Esophagus squamous epithelium (tissue), 5 donors: ENCODE measurements at regions not wholly inside any gene's neighbourhood (a gene's known extent, or its start where the extent isn't known, plus 50 kb on each side); places are given as distances from the start of the nearest gene placed in this dataset.
"Not testable (repeated sequence)": the region's sequence is repeated elsewhere in the genome, so short reads cannot be mapped to it uniquely, and the experiment has no call there.

Experiments used
- DNase-seq: peaks from one replicate; lab custom pipeline; 2025; lab: John Stamatoyannopoulos, UW
- H3K27ac ChIP-seq, 4 donors: fragments of 200-600 bp; sonication (generic); one replicate each; pipeline ENCODE4 v1.5.1; 2016 to 2019; ENCODE audit warnings: mild to moderate bottlenecking in 1 of 4
- H3K27me3 ChIP-seq, 4 donors: fragments of 200-600 bp; sonication (generic); 1 replicate in 3 of 4; 2 replicates in 1 of 4; pipeline versions ENCODE4 v1.5.1 to v1.6.0; 2017 to 2021; ENCODE audit warnings: antibody characterized with exemption in 1 of 4
- H3K36me3 ChIP-seq, 3 donors: fragments of 200-600 bp; sonication (generic); one replicate each; pipeline ENCODE4 v1.5.1; 2016 to 2019
- H3K4me1 ChIP-seq, 3 donors: fragments of 200-600 bp; sonication (generic); one replicate each; pipeline ENCODE4 v1.5.1; 2017 to 2019
- H3K4me3 ChIP-seq, 4 donors: fragments of 200-600 bp; sonication (generic); 1 replicate in 3 of 4; 2 replicates in 1 of 4; pipeline ENCODE4 v1.5.1; 2016 to 2019; ENCODE audit warnings: mild to moderate bottlenecking in 2 of 4, moderate library complexity in 1 of 4
- H3K9me3 ChIP-seq, 3 donors: fragments of 200-600 bp; sonication (generic); one replicate each; pipeline ENCODE4 v1.5.1; 2016 to 2019
- POLR2A ChIP-seq, 4 donors: fragments of 450-650 bp; IDR thresholded peaks; one replicate each; pipeline ENCODE4 v1.6.1; 2017; ENCODE audit warnings: antibody characterized with exemption in 4 of 4, mild to moderate bottlenecking in 4 of 4, moderate library complexity in 3 of 4
- WGBS, 2 donors: methylation state at CpG; one replicate each; pipeline ENCODE4 v1.1.5; 2018; 5-methylcytosine and 5-hydroxymethylcytosine counted together
- intact Hi-C: fragments of 100-400 bp; cut with DNase I; formaldehyde crosslinking; loops from one replicate; pipeline ENCODE4 v1.15.0; 2022
- TF ChIP-seq, protein P1 (sequence below), 6 experiments: fragments of 450-650 bp in 4 of 6; fragments of 200-600 bp in 2 of 6; sonication (generic) in 2 of 6; IDR thresholded peaks; one replicate each; pipeline ENCODE4 v1.5.1; 2016 to 2019; ENCODE audit warnings: antibody characterized with exemption in 6 of 6, mild to moderate bottlenecking in 4 of 6, moderate library complexity in 4 of 6
- donor health status: DM: yes; HTN: yes; CAD: no.

DNA sequence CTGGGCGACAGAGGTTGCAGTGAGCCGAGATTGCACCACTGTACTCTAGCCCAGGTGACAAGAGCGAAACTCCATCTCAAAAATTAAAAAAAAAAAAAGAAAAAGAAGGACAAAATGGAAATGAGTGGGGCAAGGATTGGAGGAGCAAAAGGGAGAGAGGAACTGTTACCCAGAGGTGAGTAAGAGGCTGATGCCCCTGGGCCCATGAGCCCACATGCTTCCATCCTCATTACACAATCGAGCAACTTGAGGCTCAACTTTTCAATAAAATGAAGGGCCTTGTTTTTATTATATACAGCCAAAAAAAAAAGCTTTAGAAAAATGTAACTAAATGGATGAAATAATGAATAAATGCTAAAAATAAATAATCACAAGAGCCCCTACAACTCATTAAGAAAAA lies 91.7 kb upstream of the YWHAQ start:
- 95 to 96% methylated on average over 3 to 4 of the region's 4 CpGs for WGBS, 2 donors
- Histone ChIP-seq H3K4me1 (no peaks in the 10 kb centered on the region), H3K4me3 (no peak overlapping the region), H3K27me3 (no peaks in the 10 kb centered on the region), H3K36me3 (no peaks in the 10 kb centered on the region), H3K27ac (no peak overlapping the region), H3K9me3 (no peaks in the 10 kb centered on the region)
- intact Hi-C loops: no loop called here
- TF ChIP-seq, protein P1, sequence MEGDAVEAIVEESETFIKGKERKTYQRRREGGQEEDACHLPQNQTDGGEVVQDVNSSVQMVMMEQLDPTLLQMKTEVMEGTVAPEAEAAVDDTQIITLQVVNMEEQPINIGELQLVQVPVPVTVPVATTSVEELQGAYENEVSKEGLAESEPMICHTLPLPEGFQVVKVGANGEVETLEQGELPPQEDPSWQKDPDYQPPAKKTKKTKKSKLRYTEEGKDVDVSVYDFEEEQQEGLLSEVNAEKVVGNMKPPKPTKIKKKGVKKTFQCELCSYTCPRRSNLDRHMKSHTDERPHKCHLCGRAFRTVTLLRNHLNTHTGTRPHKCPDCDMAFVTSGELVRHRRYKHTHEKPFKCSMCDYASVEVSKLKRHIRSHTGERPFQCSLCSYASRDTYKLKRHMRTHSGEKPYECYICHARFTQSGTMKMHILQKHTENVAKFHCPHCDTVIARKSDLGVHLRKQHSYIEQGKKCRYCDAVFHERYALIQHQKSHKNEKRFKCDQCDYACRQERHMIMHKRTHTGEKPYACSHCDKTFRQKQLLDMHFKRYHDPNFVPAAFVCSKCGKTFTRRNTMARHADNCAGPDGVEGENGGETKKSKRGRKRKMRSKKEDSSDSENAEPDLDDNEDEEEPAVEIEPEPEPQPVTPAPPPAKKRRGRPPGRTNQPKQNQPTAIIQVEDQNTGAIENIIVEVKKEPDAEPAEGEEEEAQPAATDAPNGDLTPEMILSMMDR (IDR thresholded peaks at IDR 0.05): no peak
- no peak for TF ChIP-seq POLR2A (IDR thresholded peaks at IDR 0.05)
- DNase-seq: no peak

DNA sequence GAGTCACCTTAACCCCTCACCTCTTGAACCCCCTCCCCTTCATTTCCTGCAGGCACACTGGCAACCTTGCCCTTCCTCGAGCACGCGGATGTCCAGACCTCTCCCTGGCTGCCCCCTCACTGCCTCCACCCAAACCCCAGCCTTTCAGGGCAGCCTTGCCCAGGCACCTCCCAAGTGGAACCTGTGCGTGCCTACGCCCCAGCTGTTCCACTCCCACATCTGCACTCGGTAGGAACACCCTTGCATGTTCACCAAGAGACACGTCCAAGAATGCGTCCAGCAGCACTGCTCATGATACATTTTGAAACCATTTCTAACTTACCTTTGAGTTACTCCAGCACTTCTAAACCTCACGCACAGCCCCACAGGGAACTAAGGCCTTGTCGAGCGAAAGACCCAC lies 93.8 kb upstream of the YWHAQ start:
- H3K4me3 ChIP-seq: no peak overlapping the region
- H3K36me3 ChIP-seq: no peaks in the 10 kb centered on the region
- TF ChIP-seq, protein P1 (IDR thresholded peaks at IDR 0.05): no peak
- no peak for TF ChIP-seq POLR2A (IDR thresholded peaks at IDR 0.05)
- H3K27me3 ChIP-seq: no peaks in the 10 kb centered on the region
- H3K27ac ChIP-seq: no peak overlapping the region
- H3K9me3 ChIP-seq: no peaks in the 10 kb centered on the region
- no peaks in the 10 kb centered on the region for H3K4me1 ChIP-seq
- no peak for DNase-seq
- intact Hi-C loops: no loop called here
- 87% methylated on average over 11 of the region's 11 CpGs for WGBS, 2 donors

DNA sequence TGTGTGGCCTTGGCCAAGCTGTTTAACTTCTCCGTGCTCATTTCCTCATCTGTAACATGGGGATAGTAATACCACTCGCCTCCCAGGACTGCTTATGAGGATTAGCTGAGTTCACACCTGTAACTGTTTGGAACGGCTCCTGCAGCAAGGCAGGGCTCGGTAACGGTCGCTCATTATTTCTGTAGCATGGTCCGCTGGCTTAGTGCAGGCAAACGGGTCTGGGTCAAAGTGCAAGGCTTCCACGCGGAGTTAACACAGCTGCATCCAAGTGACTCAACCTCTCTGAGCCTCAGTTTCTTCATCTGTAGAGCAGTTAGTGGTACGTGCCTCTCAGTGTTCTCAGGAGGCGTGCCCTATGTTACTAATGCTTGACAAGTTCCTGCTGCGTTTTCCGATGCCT lies 94.3 kb upstream of the YWHAQ start:
- WGBS, 2 donors: 72 to 91% methylated on average over 4 to 13 of the region's 14 CpGs
- Histone ChIP-seq H3K9me3 (no peaks in the 10 kb centered on the region), H3K27me3 (no peaks in the 10 kb centered on the region), H3K27ac (no peak overlapping the region), H3K4me3 (no peak overlapping the region), H3K36me3 (no peaks in the 10 kb centered on the region), H3K4me1 (no peaks in the 10 kb centered on the region)
- TF ChIP-seq, protein P1 (IDR thresholded peaks at IDR 0.05): no peak
- no peak for TF ChIP-seq POLR2A (IDR thresholded peaks at IDR 0.05)
- intact Hi-C loops: no loop called here
- no peak for DNase-seq

DNA sequence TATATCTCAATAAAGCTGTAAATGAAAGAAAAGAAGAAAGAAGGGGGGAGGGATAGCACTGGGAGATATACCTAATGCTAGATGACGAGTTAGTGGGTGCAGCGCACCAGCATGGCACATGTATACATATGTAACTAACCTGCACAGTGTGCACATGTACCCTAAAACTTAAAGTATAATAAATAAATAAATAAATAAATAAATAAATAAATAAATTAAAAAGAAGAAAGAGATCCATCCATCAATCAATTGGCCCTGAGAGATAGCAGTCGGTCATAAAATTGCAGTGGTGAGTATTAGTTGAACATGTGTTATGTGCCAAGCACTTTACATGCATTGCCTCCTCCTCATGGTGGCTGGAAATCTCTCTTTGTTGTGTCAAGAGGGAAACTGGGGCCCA lies 95.2 kb upstream of the YWHAQ start:
- H3K27ac ChIP-seq, H3K4me3 ChIP-seq, H3K4me1 ChIP-seq, H3K27me3 ChIP-seq, intact Hi-C loops, H3K36me3 ChIP-seq, H3K9me3 ChIP-seq, DNase-seq: not testable (repeated sequence)
- 84 to 93% methylated on average over 3 of the region's 3 CpGs for WGBS, 2 donors

DNA sequence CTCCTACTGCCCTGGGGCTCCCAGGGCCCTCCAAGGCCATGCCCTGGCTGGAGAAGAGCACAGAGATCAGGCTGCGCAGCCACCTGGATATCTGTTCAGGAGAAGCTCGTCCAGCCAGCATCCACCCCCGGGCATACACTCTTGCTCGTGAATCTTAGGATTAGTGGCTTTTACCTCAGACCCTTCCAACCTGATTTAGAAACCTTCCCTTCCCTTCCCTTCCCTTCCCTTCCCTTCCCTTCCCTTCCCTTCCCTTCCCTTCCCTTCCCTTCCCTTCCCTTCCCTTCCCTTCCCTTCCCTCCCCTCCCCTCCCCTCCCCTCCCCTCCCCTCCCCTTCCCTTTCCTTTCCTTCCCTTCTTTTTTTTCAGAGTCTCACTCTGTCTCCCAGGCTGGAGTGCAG lies 99.7 kb upstream of the YWHAQ start:
- H3K27ac ChIP-seq, intact Hi-C loops, H3K27me3 ChIP-seq, H3K36me3 ChIP-seq, H3K9me3 ChIP-seq, H3K4me3 ChIP-seq, DNase-seq, H3K4me1 ChIP-seq: not testable (repeated sequence)
- 73 to 76% methylated on average over 4 of the region's 4 CpGs for WGBS, 2 donors

DNA sequence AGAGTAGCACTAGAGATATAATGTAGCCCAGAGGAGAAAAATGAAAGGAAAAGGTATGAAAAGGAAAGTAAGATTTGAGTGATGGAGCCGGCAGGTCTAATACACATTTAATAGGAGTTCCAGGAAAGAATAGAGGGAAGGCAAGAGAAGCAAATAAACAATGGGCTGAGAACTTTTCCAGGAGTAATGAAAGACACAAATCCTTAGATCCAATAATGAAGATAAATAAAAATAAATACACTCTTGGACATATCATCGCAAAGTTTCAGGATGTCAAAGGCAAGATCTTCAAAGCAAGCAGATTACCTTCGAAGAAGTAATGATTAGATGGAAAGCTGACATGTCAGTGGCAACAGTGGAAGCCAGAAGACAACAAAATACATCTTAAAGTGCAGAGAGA lies 102.0 kb upstream of the YWHAQ start:
- Histone ChIP-seq H3K9me3 (peaks cover 0 to 6% (median 0%) of the 10 kb centered on the region in 3 donors), H3K36me3 (no peaks in the 10 kb centered on the region), H3K4me3 (no peak overlapping the region), H3K27me3 (no peaks in the 10 kb centered on the region), H3K4me1 (no peaks in the 10 kb centered on the region), H3K27ac (no peak overlapping the region)
- intact Hi-C loops: no loop called here
- 77 to 88% methylated on average over 3 of the region's 3 CpGs for WGBS, 2 donors
- no peak for DNase-seq
- no peak for TF ChIP-seq POLR2A (IDR thresholded peaks at IDR 0.05)
- TF ChIP-seq, protein P1 (IDR thresholded peaks at IDR 0.05): no peak
